GDM1 (cell line): ENCODE measurements at regions not wholly inside any gene's neighbourhood (a gene's known extent, or its start where the extent isn't known, plus 50 kb on each side); places are given as distances from the start of the nearest gene placed in this dataset.

Experiments
- DNase-seq: peaks from one replicate; lab custom pipeline; 2025; lab: John Stamatoyannopoulos, UW

GRCh38 chr10:83250396-83250795 lies 888.9 kb upstream of the GHITM start:
- DNase-seq = no peak

DNA sequence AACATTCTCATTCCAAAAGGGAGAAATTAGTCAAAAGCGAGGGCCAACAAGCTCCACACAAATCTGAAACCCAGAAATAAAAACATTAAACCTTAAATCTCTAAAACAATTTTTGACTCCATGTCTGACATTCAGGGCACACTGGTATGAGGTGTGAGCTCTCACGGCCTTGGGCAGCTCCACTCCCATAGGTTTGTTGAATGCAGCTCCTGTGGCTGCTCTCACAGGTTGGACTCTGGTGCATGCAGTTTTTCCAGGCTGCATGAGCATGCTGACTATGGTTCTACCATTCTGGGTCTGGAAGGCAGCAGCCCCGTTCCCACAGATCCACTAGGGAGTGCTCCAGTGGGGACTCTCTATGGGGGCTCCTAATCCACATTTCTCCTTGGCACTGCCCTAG lies 887.1 kb upstream of the GHITM start:
- DNase-seq = no peak

GRCh38 chr10:83252596-83252995 lies 886.7 kb upstream of the GHITM start:
- no peak for DNase-seq

- no peak for DNase-seq
Observed at GRCh38 chr10:83253011-83253671, 886.2 kb upstream of the GHITM start.

GRCh38 chr10:83254698-83255097 lies 884.6 kb upstream of the GHITM start:
- DNase-seq = no peak

GRCh38 chr10:83262434-83262833 lies 876.9 kb upstream of the GHITM start:
- DNase-seq = no peak

DNA sequence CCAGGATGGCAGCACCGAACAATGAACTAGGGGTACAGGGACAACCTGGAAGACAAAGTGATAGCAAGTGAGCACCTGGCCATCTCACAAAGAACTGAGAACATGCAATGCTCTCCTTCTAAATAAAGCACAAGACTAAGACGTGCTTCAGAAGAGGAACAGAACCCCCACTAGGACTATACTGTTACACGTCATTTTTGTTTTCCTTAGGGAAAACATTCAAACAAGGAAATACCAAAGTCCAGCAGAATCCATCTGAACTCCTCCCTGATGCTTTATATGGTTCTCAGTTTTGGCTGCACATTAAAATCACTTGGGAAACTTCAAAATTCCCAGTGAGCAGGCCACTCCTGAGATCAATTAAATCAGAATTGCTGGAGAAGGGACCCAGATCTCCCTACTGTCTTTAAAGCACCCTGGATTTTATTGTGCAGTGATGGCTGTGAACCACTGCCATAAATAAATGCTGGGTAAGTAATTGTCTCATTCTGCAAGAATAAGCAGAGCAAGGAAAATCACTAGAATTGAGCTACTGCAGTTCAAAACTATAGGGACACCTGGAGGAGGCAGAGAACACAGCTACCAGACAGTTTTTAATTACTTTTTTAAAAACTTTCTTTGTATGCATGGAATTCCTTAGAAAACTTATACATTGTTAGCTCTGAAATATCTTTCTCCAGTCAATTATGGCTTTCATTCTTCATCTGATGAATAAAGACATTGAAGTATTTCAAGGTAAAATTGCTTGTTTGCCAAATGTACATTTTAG lies 866.5 kb upstream of the GHITM start:
- no peak for DNase-seq

- DNase-seq = no peak
Observed at GRCh38 chr10:83274088-83274487, 865.2 kb upstream of the GHITM start.

GRCh38 chr10:83276971-83277370 lies 862.3 kb upstream of the GHITM start:
- no peak for DNase-seq

DNA sequence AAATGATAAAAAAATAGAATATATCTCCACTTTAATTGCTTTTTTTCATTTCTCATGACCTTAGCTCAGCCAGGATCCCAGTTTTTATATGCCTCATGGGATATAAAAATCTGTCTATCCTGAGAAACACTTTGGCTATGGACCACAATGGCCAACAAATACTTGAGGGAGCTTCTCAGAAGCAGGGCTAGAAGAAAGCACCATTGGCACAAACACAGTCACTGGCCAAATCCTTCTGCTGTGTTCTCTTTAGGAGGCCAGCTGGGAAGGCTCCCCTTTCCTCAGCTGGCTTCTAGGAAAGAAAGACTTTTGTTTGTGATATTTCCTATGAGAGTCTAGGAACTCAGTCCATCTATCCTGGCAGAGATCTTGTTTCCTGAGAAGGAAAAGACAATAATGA lies 856.2 kb upstream of the GHITM start:
- DNase-seq = no peak

DNA sequence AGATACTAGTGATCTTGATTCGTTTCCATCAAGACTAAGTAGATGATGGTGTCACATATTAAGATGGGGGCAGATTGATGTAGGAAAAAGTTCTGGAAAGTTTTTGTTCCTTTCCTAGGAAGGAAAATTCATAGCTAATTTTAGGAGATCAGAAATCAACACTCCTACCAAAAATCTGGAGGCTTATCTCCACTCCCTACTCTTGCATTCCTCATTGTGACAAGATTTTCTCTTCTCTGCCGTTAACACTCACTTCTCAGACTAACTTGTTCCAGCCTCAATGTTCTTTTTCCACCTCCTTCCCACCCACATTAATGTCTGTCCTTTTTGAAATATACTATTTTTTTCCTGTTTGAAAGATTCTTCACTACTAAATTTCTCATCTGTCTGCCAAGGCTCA lies 851.9 kb upstream of the GHITM start:
- no peak for DNase-seq

DNA sequence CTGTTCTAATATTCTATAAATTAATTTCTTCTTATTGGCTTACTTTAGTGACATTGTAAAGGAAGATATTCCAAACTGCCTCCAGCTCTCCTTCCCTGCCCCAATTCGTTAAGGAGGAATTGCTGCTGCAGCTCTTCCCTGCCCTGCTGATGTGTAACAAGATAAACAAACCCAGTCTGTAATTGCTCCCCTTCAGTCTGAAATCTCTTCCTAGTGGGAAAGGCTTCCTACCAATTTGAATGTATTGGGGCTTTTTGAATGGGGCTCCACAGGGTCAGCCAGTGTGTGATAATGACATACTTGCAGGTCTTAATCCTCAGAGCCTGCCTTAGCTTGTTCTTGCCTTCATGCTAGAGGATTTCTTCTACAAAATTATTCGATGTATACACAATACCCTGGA lies 849.9 kb upstream of the GHITM start:
- no peak for DNase-seq

- DNase-seq = no peak
Observed at GRCh38 chr10:83289948-83290347, 849.4 kb upstream of the GHITM start.

GRCh38 chr10:83301732-83302131 lies 837.6 kb upstream of the GHITM start:
- no peak for DNase-seq

DNA sequence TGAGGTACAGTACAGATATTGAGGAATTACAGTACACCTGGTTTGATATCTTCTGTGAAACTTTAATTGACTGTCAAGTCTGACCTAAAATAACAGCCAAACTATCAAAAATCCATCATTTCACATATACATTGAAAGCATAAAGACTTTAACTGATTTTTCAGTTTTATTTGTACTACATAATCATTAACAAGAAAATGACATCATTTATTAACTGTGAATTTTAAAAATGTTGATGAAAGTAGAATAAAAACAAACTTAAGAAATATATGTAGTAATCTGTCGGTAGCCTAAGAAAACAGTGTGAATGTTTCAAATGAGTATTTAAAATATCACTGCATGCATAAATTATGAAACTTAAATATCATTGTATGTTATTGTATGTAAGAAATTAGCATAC lies 836.7 kb upstream of the GHITM start:
- no peak for DNase-seq

GRCh38 chr10:83310688-83311087 lies 828.6 kb upstream of the GHITM start:
- no peak for DNase-seq

DNA sequence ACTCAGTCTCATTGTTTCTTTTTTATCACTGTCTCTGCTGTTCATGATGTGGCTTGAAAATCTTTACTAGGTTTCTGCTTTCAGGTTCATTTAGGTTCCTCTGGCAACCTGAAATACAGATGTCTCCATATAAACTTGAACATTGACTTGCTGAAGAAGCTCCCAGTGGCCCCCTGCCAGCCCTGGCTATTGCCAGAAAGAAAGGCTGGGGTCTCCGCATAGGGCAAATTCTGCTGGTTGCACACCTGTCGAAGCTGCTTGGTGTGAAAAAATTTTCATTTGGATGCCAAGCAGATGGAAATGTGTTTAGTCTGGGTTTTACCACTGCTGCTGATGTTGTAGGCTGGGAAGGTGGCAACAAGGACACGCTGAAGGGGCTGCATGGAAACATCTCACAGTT lies 826.7 kb upstream of the GHITM start:
- no peak for DNase-seq

- no peak for DNase-seq
Observed at GRCh38 chr10:83332690-83333089, 806.6 kb upstream of the GHITM start.

- DNase-seq = no peak
Observed at GRCh38 chr10:83333566-83333965, 805.7 kb upstream of the GHITM start.

DNA sequence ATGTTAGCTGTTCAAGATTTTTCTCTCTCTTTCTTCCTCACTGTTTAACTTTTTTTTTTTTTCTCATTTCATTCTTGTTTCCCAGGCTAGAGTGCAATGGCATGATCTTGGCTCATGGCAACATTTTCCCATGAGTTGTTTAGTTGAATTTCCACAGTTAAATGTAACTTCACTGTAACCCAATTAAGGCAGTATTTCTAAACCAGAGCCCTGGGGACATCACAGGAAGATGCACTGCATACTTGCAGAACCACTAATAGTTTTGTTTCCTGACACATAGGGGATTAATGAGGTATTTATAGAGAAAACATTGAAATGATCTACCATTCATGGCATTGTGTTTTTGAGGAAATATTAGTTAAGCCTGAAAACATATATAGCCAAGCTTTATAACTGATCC lies 795.6 kb upstream of the GHITM start:
- no peak for DNase-seq

GRCh38 chr10:83346266-83346910 lies 792.9 kb upstream of the GHITM start:
- no peak for DNase-seq

DNA sequence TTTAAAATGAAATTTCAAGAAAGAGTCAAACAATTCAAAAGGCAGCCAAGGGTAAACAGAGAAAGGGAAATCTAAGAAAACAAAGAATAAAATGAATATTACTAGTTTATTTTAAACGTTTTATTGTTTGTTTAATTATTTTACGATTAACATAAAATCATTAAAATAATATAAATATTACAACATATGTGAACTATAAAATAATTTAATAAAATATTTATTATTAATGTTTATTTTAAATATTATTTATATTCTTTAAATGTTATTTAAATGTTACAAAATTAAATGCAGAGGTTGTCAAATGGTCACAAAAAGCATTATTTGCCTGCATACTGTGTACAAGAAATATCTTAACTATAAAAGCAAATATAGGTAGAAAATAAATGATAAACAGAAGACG lies 786.7 kb upstream of the GHITM start:
- no peak for DNase-seq

DNA sequence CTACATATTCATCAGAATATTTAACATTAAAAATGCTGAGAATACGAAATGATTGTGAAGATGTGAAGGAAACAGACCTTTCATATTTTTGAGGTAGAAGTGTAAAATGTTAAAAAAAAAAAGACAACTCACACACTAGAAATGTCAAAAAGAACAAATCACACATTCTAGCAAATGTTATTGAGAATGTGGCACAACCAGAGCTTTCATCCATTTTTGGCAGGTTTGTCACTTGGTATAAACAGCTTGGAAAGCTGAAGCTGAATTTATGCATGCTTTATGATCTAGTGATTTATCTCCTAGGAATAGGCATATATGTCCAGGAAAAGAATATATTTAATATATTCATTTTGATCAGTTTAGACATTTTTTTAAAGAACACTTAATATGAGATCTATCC lies 784.9 kb upstream of the GHITM start:
- no peak for DNase-seq
